AG04450 (cell line): ENCODE measurements at regions not wholly inside any gene's neighbourhood (a gene's known extent, or its start where the extent isn't known, plus 50 kb on each side); places are given as distances from the start of the nearest gene placed in this dataset.

Experiments used
- CTCF ChIA-PET: fragments of 300-600, 350-600 bp; formaldehyde crosslinking; extraction: SDS; loops from one replicate; lab custom pipeline; 2022; ENCODE audit warnings: antibody characterized with exemption, inconsistent platforms; lab: Charles Lee
- POLR2A ChIA-PET: fragments of 350-600 bp; formaldehyde crosslinking; extraction: SDS; loops from one replicate; lab custom pipeline; 2021; ENCODE audit warnings: antibody characterized with exemption, inconsistent platforms; lab: Yijun Ruan, JAX
- DNase-seq: peaks from one replicate; pipeline ENCODE4 v3.0.0-alpha.2; 2011; ENCODE audit warnings: low read depth, low spot score
- H3K27ac ChIP-seq: one replicate; pipeline ENCODE4 v1.5.1; 2012; ENCODE audit warnings: low read depth, low read length, control low read depth
- H3K27me3 ChIP-seq: one replicate; pipeline ENCODE4 v1.6.0; 2012; ENCODE audit warnings: low read length; ENCODE audit not compliant: control insufficient read depth, insufficient read depth
- H3K4me3 ChIP-seq: 2 replicates; pipeline ENCODE4 v1.5.1; 2011; ENCODE audit warnings: mild to moderate bottlenecking, low read depth, low read length, control low read depth
- H3K9me3 ChIP-seq: 2 replicates; pipeline ENCODE4 v1.5.1; 2012; ENCODE audit warnings: low read length; ENCODE audit not compliant: control insufficient read depth, insufficient read depth
- TF ChIP-seq, protein P1 (sequence below): IDR thresholded peaks from 2 replicates; pipeline ENCODE4 v1.5.1; 2011; ENCODE audit warnings: low read depth, low read length, control low read depth, inconsistent platforms

DNA sequence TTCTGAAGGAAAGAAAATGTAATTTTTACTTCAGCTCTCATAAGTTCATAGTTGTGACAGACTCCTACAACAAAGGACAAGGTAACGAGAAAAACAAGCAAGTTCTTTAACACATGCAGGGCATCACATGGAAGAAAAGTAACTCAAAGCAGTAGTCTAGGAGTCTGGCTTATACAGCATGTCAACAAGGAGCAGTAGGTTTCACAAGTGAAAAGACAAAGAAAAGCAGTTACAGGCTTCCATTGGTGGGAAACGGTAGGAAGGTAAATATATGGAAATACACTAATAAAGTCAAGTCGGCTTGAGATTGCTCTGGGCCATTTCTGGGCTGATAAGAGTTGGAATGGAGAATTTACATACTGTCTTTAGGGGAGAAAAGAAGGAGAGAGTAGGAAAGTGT is 228.4 kb upstream of the ZFP42 start:
- DNase-seq, result no peak
- POLR2A ChIA-PET, result no interaction called here
- CTCF ChIA-PET, result no interaction called here
- no peak overlapping the region for H3K27ac ChIP-seq
- H3K27me3 ChIP-seq, result no peaks in the 10 kb centered on the region
- H3K9me3 ChIP-seq, result peaks cover 2% of the 10 kb centered on the region
- no peak overlapping the region for H3K4me3 ChIP-seq
- TF ChIP-seq, protein P1, sequence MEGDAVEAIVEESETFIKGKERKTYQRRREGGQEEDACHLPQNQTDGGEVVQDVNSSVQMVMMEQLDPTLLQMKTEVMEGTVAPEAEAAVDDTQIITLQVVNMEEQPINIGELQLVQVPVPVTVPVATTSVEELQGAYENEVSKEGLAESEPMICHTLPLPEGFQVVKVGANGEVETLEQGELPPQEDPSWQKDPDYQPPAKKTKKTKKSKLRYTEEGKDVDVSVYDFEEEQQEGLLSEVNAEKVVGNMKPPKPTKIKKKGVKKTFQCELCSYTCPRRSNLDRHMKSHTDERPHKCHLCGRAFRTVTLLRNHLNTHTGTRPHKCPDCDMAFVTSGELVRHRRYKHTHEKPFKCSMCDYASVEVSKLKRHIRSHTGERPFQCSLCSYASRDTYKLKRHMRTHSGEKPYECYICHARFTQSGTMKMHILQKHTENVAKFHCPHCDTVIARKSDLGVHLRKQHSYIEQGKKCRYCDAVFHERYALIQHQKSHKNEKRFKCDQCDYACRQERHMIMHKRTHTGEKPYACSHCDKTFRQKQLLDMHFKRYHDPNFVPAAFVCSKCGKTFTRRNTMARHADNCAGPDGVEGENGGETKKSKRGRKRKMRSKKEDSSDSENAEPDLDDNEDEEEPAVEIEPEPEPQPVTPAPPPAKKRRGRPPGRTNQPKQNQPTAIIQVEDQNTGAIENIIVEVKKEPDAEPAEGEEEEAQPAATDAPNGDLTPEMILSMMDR, result no peak

GRCh38 chr4:187767687-187768086 is 227.9 kb upstream of the ZFP42 start:
- ChIA-PET CTCF (no interaction called here), POLR2A (no interaction called here)
- H3K9me3 ChIP-seq, result peaks cover 2% of the 10 kb centered on the region
- TF ChIP-seq, protein P1, result no peak
- no peak overlapping the region for H3K27ac ChIP-seq
- DNase-seq, result no peak
- H3K4me3 ChIP-seq, result no peak overlapping the region
- H3K27me3 ChIP-seq, result no peaks in the 10 kb centered on the region

- Histone ChIP-seq H3K4me3 (no peak overlapping the region), H3K27ac (no peak overlapping the region), H3K9me3 (peaks cover under 1% of the 10 kb centered on the region; the same call in 1 of the 2 replicates), H3K27me3 (no peaks in the 10 kb centered on the region)
- CTCF ChIA-PET, result no interaction called here
- DNase-seq, result no peak
- TF ChIP-seq, protein P1, result no peak
- POLR2A ChIA-PET, result no interaction called here
These were observed 225.2 kb upstream of the ZFP42 start for GRCh38 chr4:187770345-187770744.

- ChIA-PET POLR2A (no interaction called here), CTCF (no interaction called here)
- H3K4me3 ChIP-seq, result no peak overlapping the region
- H3K9me3 ChIP-seq, result no peaks in the 10 kb centered on the region; the same call in 1 of the 2 replicates
- no peaks in the 10 kb centered on the region for H3K27me3 ChIP-seq
- no peak for DNase-seq
- no peak overlapping the region for H3K27ac ChIP-seq
- TF ChIP-seq, protein P1, result no peak
These were observed 217.6 kb upstream of the ZFP42 start for GRCh38 chr4:187777954-187778353.

- DNase-seq, result no peak
- CTCF ChIA-PET, result no interaction called here
- Histone ChIP-seq H3K4me3 (no peak overlapping the region), H3K9me3 (peaks cover 9% of the 10 kb centered on the region; the same call in 1 of the 2 replicates), H3K27me3 (no peaks in the 10 kb centered on the region), H3K27ac (no peak overlapping the region)
- POLR2A ChIA-PET, result no interaction called here
- TF ChIP-seq, protein P1, result no peak
These were observed 215.5 kb upstream of the ZFP42 start for GRCh38 chr4:187780070-187780469.
